GM21529 (cell line): ENCODE measurements at regions not wholly inside any gene's neighbourhood (a gene's known extent, or its start where the extent isn't known, plus 50 kb on each side); places are given as distances from the start of the nearest gene placed in this dataset.

Experiments
- ATAC-seq: cut with Tn5 transposase; IDR thresholded peaks from one replicate; pipeline ENCODE4 v1.9.1; 2021; ENCODE audit not compliant: unreplicated experiment

- ATAC-seq: no peak
Measured at GRCh38 chr17:77001487-77001886, 133.3 kb downstream of the MGAT5B start.

- ATAC-seq: no peak
Measured at GRCh38 chr17:77002103-77003045, 134.2 kb downstream of the MGAT5B start.

- no peak for ATAC-seq
Measured at GRCh38 chr17:77003699-77004098, 135.5 kb downstream of the MGAT5B start.

GRCh38 chr17:77006971-77007649, 133.7 kb upstream of the SEC14L1 start:
- no peak for ATAC-seq

- ATAC-seq: no peak
Measured at GRCh38 chr17:77009877-77010276, 130.9 kb upstream of the SEC14L1 start.

GRCh38 chr17:77010667-77011066, 130.1 kb upstream of the SEC14L1 start:
- no peak for ATAC-seq

- no peak for ATAC-seq
Measured at GRCh38 chr17:77011173-77012011, 129.4 kb upstream of the SEC14L1 start.

GRCh38 chr17:77018504-77018903, 122.3 kb upstream of the SEC14L1 start:
- no peak for ATAC-seq

GRCh38 chr17:77019893-77020379, 120.8 kb upstream of the SEC14L1 start:
- no peak for ATAC-seq

GRCh38 chr17:77020973-77021372, 119.8 kb upstream of the SEC14L1 start:
- no peak for ATAC-seq

- no peak for ATAC-seq
Measured at GRCh38 chr17:77022766-77023165, 118.0 kb upstream of the SEC14L1 start.

GRCh38 chr17:77025781-77026180, 115.0 kb upstream of the SEC14L1 start:
- no peak for ATAC-seq

- no peak for ATAC-seq
Measured at GRCh38 chr17:77027271-77027889, 113.4 kb upstream of the SEC14L1 start.

GRCh38 chr17:77028900-77029299, 111.9 kb upstream of the SEC14L1 start:
- ATAC-seq: no peak

- ATAC-seq: no peak
Measured at GRCh38 chr17:77032929-77033328, 107.8 kb upstream of the SEC14L1 start.

GRCh38 chr17:77033892-77034404, 106.8 kb upstream of the SEC14L1 start:
- no peak for ATAC-seq

GRCh38 chr17:77034677-77035424, 105.9 kb upstream of the SEC14L1 start:
- no peak for ATAC-seq

- ATAC-seq: no peak
Measured at GRCh38 chr17:77035526-77035925, 105.2 kb upstream of the SEC14L1 start.

GRCh38 chr17:77036136-77036840, 104.5 kb upstream of the SEC14L1 start:
- no peak for ATAC-seq
